A673 (cell line): ENCODE measurements at regions not wholly inside any gene's neighbourhood (a gene's known extent, or its start where the extent isn't known, plus 50 kb on each side); places are given as distances from the start of the nearest gene placed in this dataset.

Source experiments
- CTCF ChIP-seq: fragments of 300-800, 200-600 bp; sonication (generic); conservative IDR thresholded peaks from 2 replicates; pipeline ENCODE4 v1.5.1; 2017; ENCODE audit warnings: low read depth, mild to moderate bottlenecking, antibody characterized with exemption, low read length, moderate library complexity, mixed read lengths
- EZH2 ChIP-seq: fragments of 200-600 bp; sonication (generic); IDR thresholded peaks from 2 replicates; pipeline ENCODE4 v1.6.1; 2017; ENCODE audit warnings: borderline replicate concordance, low read depth, mild to moderate bottlenecking, mixed read lengths, antibody characterized with exemption, low read length; ENCODE audit not compliant: poor library complexity, severe bottlenecking

- TF ChIP-seq CTCF: no peak
- TF ChIP-seq EZH2: no peak
Measured at GRCh38 chr16:65523283-65523944, 401.6 kb upstream of the CDH11 start.
